ENCODE measurements at regions not wholly inside any gene's neighbourhood (a gene's known extent, or its start where the extent isn't known, plus 50 kb on each side); places are given as distances from the start of the nearest gene placed in this dataset.

GRCh38 chr6:105805501-105806023, 280.6 kb upstream of the PRDM1 start:
- no peak overlapping the region for H3K4me3 ChIP-seq (ENCODE audit: low read depth, low read length)
- DNase-seq (ENCODE audit: low read depth): no peak
- TF ChIP-seq, protein P1, sequence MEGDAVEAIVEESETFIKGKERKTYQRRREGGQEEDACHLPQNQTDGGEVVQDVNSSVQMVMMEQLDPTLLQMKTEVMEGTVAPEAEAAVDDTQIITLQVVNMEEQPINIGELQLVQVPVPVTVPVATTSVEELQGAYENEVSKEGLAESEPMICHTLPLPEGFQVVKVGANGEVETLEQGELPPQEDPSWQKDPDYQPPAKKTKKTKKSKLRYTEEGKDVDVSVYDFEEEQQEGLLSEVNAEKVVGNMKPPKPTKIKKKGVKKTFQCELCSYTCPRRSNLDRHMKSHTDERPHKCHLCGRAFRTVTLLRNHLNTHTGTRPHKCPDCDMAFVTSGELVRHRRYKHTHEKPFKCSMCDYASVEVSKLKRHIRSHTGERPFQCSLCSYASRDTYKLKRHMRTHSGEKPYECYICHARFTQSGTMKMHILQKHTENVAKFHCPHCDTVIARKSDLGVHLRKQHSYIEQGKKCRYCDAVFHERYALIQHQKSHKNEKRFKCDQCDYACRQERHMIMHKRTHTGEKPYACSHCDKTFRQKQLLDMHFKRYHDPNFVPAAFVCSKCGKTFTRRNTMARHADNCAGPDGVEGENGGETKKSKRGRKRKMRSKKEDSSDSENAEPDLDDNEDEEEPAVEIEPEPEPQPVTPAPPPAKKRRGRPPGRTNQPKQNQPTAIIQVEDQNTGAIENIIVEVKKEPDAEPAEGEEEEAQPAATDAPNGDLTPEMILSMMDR (IDR thresholded peaks at IDR 0.05; ENCODE audit: low read depth, low read length, missing control alignments): no peak

DNA sequence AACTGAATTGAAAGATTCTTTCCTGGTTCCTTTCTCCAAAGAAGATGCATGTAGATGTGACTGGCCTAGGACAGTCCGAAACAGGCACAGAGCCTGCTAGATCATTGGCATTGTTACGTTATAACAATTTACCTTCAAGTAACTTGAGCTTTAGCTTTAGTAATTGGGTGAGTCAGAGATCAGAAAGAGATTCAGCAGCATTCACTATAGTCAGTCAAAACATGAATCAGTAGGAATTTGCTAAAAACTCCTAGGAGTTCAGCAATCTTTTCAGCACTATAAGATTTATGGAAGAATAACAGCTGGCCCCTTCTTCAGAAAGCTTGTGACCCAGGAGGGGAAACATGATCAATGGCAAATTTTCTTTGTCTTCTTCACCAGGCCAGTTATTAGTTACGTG, 281.7 kb upstream of the PRDM1 start:
- no peak for DNase-seq (ENCODE audit: low read depth)
- TF ChIP-seq, protein P1 (IDR thresholded peaks at IDR 0.05; ENCODE audit: low read depth, low read length, missing control alignments): no peak
- no peak overlapping the region for H3K4me3 ChIP-seq (ENCODE audit: low read depth, low read length)

DNA sequence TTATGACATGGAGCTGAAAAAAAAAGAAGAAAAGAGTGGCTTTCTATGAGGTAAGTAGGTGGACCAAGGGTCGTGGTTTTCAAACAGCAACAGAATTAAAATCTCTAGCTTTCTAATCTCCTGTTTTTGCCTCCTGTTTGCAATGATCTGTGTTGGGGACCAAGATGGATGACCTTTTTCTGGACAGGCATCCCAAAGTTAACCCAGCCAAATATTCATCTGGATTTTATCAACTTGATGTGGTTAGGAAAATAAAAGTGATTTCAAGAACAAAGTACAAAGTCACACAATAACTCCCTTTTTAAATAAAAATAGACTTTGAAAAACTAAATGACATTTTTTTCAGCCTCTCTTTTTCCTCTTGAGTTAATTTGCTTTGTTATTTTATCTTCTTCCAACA, 282.1 kb upstream of the PRDM1 start:
- no peak overlapping the region for H3K4me3 ChIP-seq (ENCODE audit: low read depth, low read length)
- TF ChIP-seq, protein P1 (IDR thresholded peaks at IDR 0.05; ENCODE audit: low read depth, low read length, missing control alignments): no peak
- DNase-seq (ENCODE audit: low read depth): no peak

DNA sequence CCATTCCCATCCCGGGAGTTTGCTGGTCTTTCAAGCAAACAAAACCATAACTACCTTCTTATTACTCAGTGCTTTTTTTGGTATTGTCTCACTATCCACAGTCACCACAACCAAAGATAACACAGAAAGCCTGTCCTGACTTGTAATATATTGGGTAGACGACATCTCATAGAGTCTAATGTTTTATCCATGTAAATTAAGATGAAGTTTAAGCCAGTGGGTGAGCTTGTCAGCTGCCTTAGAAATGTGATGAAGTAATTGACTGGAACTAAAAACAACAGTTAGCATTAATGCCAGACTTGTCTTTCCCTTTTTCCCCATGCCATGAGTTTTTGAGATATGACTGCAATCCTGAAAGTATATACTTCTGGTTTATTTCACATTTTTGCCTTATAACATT, 282.7 kb upstream of the PRDM1 start:
- DNase-seq (ENCODE audit: low read depth): no peak
- TF ChIP-seq, protein P1 (IDR thresholded peaks at IDR 0.05; ENCODE audit: low read depth, low read length, missing control alignments): no peak
- H3K4me3 ChIP-seq (ENCODE audit: low read depth, low read length): no peak overlapping the region

DNA sequence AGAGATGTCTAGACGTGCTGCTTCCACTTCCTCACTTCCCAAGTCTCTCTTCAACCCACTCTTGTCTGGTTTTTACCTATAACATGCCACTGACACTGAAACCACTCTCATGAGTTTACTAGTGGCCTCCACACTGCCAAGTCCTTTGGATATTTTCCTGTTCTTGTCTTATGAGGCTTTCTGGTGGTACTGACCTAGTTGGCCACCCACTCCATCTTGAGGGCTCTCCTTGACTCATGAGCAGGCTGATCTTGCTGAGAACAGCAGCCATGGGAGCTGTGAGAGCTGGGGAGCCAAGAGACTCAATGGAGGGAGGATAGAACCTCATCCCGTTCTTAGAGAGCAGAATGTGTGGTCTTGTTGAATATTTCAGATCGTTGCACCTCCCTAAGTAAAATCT, 283.4 kb upstream of the PRDM1 start:
- DNase-seq (ENCODE audit: low read depth): no peak
- H3K4me3 ChIP-seq (ENCODE audit: low read depth, low read length): no peak overlapping the region
- TF ChIP-seq, protein P1 (IDR thresholded peaks at IDR 0.05; ENCODE audit: low read depth, low read length, missing control alignments): no peak

DNA sequence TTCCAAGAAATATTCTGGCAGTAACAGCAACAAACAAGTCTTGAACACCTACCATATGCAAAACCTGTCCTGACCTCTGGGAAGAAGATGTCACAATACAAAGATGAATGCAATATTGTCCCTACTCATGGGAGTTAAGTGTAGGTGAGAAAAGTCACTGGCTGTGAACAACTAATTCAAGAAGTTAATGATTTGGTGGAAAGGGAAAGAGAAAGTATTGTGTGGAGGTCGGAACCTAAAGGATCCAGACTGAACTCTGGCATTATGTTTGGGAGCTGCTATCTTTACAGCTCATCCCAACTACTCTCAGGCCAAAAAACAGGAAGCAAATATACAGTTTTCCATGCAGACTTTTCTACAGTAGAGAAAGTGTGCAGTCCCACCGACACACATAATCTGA, 285.3 kb upstream of the PRDM1 start:
- H3K4me3 ChIP-seq (ENCODE audit: low read depth, low read length): no peak overlapping the region
- TF ChIP-seq, protein P1 (IDR thresholded peaks at IDR 0.05; ENCODE audit: low read depth, low read length, missing control alignments): no peak
- no peak for DNase-seq (ENCODE audit: low read depth)

DNA sequence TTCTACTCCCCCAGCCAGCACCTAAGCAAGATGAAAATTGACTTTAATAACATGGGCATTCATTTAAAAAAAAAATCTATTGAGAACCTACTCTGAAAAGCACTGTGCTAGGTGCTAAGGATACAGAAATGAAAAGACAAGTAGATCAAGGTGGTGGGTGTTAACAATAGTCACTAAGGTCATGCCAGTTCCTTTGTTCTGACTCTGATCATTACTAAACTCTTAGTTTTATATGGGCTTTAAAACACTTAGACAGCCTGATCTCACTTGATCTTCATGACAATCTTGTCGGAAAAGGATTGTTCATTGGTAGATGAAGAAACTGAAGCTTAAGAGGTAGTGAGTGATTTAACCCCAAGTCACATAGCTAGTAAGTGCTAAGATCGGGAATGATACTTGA, 285.7 kb upstream of the PRDM1 start:
- H3K4me3 ChIP-seq (ENCODE audit: low read depth, low read length): no peak overlapping the region
- TF ChIP-seq, protein P1 (IDR thresholded peaks at IDR 0.05; ENCODE audit: low read depth, low read length, missing control alignments): no peak
- DNase-seq (ENCODE audit: low read depth): no peak

All from GM12864 (cell line).